Body of pancreas (tissue), 4 donors: ENCODE measurements at regions not wholly inside any gene's neighbourhood (a gene's known extent, or its start where the extent isn't known, plus 50 kb on each side); places are given as distances from the start of the nearest gene placed in this dataset.

ENCODE experiments used
- ATAC-seq: fragments of 150-250 bp; one replicate; pipeline ENCODE4 v1.9.1; 2016
- DNase-seq, 4 donors: peaks; one replicate each; pipeline ENCODE4 v3.0.0-alpha.2; 2019
- H3K27ac ChIP-seq, 4 donors: fragments of 200-600 bp; sonication (generic); 1 replicate in 3 of 4; 2 replicates in 1 of 4; pipeline versions ENCODE4 v1.5.1 to v1.6.1; 2016 to 2019; ENCODE audit warnings: mild to moderate bottlenecking in 1 of 4, mixed read lengths in 1 of 4, moderate library complexity in 1 of 4
- H3K27me3 ChIP-seq, 2 donors: fragments of 200-600 bp; sonication (generic); one replicate each; pipeline ENCODE4 v1.6.0; 2016; ENCODE audit warnings: mild to moderate bottlenecking in 1 of 2
- H3K36me3 ChIP-seq, 2 donors: fragments of 200-600 bp; sonication (generic); replicated peaks in 1 of 2; 2 replicates each; pipeline ENCODE4 v1.5.1; 2016; ENCODE audit warnings: low read depth in 2 of 2; ENCODE audit not compliant: insufficient read depth in 1 of 2
- H3K4me1 ChIP-seq: fragments of 200-600 bp; sonication (generic); one replicate; pipeline ENCODE4 v1.6.0; 2016
- H3K4me3 ChIP-seq, 2 donors: fragments of 200-600 bp; sonication (generic); 1 replicate in 1 of 2; 2 replicates in 1 of 2; pipeline ENCODE4 v1.5.1; 2016 to 2019
- H3K9me3 ChIP-seq, 3 donors: fragments of 200-600 bp; sonication (generic); 1 replicate in 2 of 3; 2 replicates in 1 of 3; pipeline ENCODE4 v1.5.1; 2016
- POLR2A ChIP-seq, 3 donors: fragments of 450-650 bp; IDR thresholded peaks; one replicate each; pipeline ENCODE4 v1.6.1; 2016; ENCODE audit warnings: antibody characterized with exemption in 3 of 3, mild to moderate bottlenecking in 2 of 3
- WGBS, 2 donors: methylation state at CpG; one replicate each; pipeline ENCODE4 v1.1.5; 2017; 5-methylcytosine and 5-hydroxymethylcytosine counted together
- intact Hi-C: fragments of 100-400 bp; cut with DNase I; formaldehyde crosslinking; loops from one replicate; pipeline ENCODE4 v1.15.1; 2023
- TF ChIP-seq, protein P1 (sequence below), 7 experiments: fragments of 450-650 bp in 4 of 7; fragments of 200-600 bp in 3 of 7; sonication (generic) in 3 of 7; IDR thresholded peaks; one replicate each; pipeline ENCODE4 v1.5.1; 2016 to 2019; ENCODE audit warnings: antibody characterized with exemption in 7 of 7

DNA sequence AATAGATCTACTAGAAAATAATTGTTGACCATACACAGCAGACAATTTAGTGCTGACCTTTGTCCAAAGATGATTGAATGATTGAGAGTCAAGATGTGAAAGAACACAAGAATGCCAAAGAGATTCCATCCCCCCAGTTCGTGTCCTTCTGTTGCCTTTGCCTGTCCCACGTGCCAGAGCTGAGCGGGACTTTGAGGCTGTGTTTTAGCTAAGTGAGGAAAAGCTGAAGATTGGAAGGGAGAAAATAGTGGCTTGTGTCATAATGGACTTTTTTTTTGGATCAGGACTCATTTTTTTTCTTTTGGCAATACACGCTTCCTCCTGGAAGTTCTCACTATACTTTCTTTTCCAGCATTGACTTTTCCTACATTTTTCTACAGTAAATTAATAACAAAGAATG lies 206.6 kb upstream of the MDFIC2 start:
- Histone ChIP-seq H3K9me3 (no peaks in the 10 kb centered on the region), H3K27ac (no peak overlapping the region), H3K36me3 (no peaks in the 10 kb centered on the region), H3K4me3 (no peak overlapping the region), H3K4me1 (peaks cover 12% of the 10 kb centered on the region), H3K27me3 (no peaks in the 10 kb centered on the region)
- ATAC-seq (no peak), DNase-seq (no peak)
- TF ChIP-seq, protein P1, sequence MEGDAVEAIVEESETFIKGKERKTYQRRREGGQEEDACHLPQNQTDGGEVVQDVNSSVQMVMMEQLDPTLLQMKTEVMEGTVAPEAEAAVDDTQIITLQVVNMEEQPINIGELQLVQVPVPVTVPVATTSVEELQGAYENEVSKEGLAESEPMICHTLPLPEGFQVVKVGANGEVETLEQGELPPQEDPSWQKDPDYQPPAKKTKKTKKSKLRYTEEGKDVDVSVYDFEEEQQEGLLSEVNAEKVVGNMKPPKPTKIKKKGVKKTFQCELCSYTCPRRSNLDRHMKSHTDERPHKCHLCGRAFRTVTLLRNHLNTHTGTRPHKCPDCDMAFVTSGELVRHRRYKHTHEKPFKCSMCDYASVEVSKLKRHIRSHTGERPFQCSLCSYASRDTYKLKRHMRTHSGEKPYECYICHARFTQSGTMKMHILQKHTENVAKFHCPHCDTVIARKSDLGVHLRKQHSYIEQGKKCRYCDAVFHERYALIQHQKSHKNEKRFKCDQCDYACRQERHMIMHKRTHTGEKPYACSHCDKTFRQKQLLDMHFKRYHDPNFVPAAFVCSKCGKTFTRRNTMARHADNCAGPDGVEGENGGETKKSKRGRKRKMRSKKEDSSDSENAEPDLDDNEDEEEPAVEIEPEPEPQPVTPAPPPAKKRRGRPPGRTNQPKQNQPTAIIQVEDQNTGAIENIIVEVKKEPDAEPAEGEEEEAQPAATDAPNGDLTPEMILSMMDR (IDR thresholded peaks at IDR 0.05), result no peak
- no peak for TF ChIP-seq POLR2A (IDR thresholded peaks at IDR 0.05)
- 80 to 88% methylated on average over 4 of the region's 4 CpGs for WGBS, 2 donors
- intact Hi-C loops, result no loop called here

DNA sequence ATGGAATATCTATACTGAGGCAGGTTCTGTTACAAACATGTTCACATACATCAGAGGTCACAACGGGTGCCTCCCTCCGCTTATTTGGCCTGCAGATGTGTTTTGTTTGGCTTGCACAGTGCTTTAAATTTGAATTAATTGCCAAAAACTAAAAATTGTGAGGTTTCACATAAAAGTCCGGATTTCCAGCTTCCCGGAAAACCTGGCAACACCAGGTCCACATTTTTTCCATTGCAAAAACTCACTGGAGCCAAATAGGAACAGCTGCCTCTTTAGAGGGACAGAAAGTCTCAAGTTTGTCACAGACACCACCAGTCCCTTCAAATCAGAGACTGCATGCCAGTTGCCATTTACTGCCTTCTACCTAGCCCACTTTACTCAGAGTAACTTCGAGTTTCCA lies 205.9 kb upstream of the MDFIC2 start:
- no peak for ATAC-seq
- TF ChIP-seq, protein P1 (IDR thresholded peaks at IDR 0.05), result no peak
- TF ChIP-seq POLR2A (IDR thresholded peaks at IDR 0.05), result no peak
- H3K36me3 ChIP-seq, result no peaks in the 10 kb centered on the region
- H3K4me3 ChIP-seq, result no peak overlapping the region
- no peaks in the 10 kb centered on the region for H3K9me3 ChIP-seq
- no peaks in the 10 kb centered on the region for H3K27me3 ChIP-seq
- WGBS, 2 donors, result 82 to 86% methylated on average over 5 of the region's 5 CpGs
- H3K27ac ChIP-seq, result no peak overlapping the region
- peaks cover 12% of the 10 kb centered on the region for H3K4me1 ChIP-seq
- intact Hi-C loops, result no loop called here
- DNase-seq, result no peak

DNA sequence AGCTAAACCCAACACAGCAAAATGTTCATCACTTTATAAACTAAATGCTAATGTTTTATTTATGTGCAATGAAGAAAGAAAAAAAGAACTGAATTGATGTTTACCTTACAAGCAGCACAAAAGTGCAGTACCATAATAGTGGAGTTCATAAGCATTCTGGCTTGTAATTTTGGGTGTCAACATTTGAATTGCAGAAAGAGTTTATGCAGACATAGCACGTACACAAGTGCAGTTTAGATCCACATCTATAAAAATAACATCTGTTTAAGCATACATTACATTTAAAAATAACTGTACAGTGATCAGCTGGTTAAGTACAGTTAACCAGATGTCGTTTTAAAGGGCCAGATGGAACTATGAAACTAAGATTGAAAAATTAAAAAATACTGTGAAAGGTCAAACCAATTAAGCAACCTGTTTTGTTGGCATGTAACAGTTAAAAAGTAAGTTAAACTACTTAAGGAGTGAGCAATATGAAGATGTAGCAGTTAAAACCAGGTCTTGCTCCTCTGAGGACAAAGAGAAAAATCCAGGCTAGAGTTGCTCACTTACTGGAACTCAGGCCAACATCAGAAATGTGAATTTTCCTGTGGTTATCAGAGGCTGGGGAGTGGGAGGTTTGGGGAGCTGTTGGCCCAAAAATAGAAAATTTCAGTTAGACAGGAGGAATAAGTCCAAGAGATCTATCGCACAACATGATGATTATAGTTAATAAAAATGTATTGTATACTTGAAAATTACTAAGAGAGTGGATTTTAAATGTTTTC lies 204.9 kb upstream of the MDFIC2 start:
- TF ChIP-seq, protein P1 (IDR thresholded peaks at IDR 0.05), result no peak
- no peak for TF ChIP-seq POLR2A (IDR thresholded peaks at IDR 0.05)
- intact Hi-C loops, result no loop called here
- peaks cover 12% of the 10 kb centered on the region for H3K4me1 ChIP-seq
- H3K27me3 ChIP-seq, result no peaks in the 10 kb centered on the region
- H3K9me3 ChIP-seq, result no peaks in the 10 kb centered on the region
- WGBS, 2 donors, result 74 to 77% methylated on average over 3 of the region's 3 CpGs
- H3K4me3 ChIP-seq, result no peak overlapping the region
- ATAC-seq (no peak), DNase-seq (no peak)
- H3K36me3 ChIP-seq, result no peaks in the 10 kb centered on the region
- H3K27ac ChIP-seq, result no peak overlapping the region

DNA sequence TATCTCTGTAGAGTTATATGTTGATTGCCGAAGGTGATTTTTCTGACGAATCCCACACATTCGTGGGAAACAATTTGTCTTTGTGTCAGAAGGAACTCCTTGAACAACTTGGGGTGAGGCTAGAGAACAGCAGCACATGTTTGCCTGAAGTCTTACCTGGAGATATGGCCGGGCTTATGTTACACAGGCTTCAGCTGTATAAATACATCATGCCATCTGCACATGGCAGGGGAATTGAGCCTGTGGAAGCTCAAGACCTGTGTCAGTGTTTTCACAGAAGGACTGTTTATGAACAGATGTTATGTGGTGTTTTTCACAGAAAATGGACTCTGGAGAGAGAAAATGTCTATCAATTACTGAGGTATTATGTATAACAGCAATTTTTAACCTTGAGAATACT lies 203.6 kb upstream of the MDFIC2 start:
- H3K36me3 ChIP-seq, result no peaks in the 10 kb centered on the region
- 26 to 29% methylated on average over 4 of the region's 4 CpGs for WGBS, 2 donors
- TF ChIP-seq, protein P1 (IDR thresholded peaks at IDR 0.05), result no peak
- no peak for TF ChIP-seq POLR2A (IDR thresholded peaks at IDR 0.05)
- DNase-seq (peak; percentile 27 to 61 (median 54)), ATAC-seq (peak; percentile 70)
- intact Hi-C loops, result no loop called here
- H3K27me3 ChIP-seq, result no peaks in the 10 kb centered on the region
- H3K4me3 ChIP-seq, result no peak overlapping the region
- peaks cover 12% of the 10 kb centered on the region for H3K4me1 ChIP-seq
- H3K27ac ChIP-seq, result no peak overlapping the region
- no peaks in the 10 kb centered on the region for H3K9me3 ChIP-seq

DNA sequence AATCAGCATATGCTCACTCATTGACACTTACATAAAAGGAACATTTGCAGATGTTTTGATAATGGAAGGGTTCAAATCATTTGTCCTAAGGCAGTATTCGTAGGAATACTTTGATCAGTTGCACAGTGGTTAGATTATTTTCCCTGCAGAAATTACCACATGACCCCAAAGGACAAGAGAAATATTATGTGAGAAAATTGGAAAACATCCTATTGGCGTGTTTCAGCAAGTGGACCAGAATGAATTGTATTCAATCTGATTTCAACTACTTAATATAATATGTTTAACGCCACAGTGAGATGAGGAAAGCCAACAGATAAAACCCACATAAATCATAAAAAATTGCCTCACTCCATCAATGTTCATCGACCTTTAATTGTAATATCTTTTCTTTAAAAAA lies 195.0 kb upstream of the MDFIC2 start:
- no peaks in the 10 kb centered on the region for H3K4me1 ChIP-seq
- WGBS, 2 donors, result 80 to 81% methylated on average over 4 of the region's 4 CpGs
- no peaks in the 10 kb centered on the region for H3K9me3 ChIP-seq
- intact Hi-C loops, result no loop called here
- H3K27me3 ChIP-seq, result no peaks in the 10 kb centered on the region
- no peak overlapping the region for H3K27ac ChIP-seq
- TF ChIP-seq, protein P1 (IDR thresholded peaks at IDR 0.05), result no peak
- ATAC-seq (no peak), DNase-seq (no peak)
- H3K4me3 ChIP-seq, result no peak overlapping the region
- no peaks in the 10 kb centered on the region for H3K36me3 ChIP-seq
